Effector memory CD4-positive, alpha-beta T cell (primary cell): ENCODE measurements at regions not wholly inside any gene's neighbourhood (a gene's known extent, or its start where the extent isn't known, plus 50 kb on each side); places are given as distances from the start of the nearest gene placed in this dataset.

ENCODE experiments used
- DNase-seq, 3 donors: peaks; one replicate each; pipeline ENCODE4 v3.0.0-alpha.2; 2020
- H3K27ac ChIP-seq: 2 replicates; pipeline ENCODE4 v1.7.0; 2013; ENCODE audit warnings: mild to moderate bottlenecking, low read length, moderate library complexity; ENCODE audit not compliant: insufficient read depth, poor library complexity, severe bottlenecking
- H3K27me3 ChIP-seq: replicated peaks from 2 replicates; pipeline ENCODE4 v1.7.0; 2013; ENCODE audit warnings: mild to moderate bottlenecking, low read length; ENCODE audit not compliant: insufficient read depth, control insufficient read depth, poor library complexity, severe bottlenecking
- H3K36me3 ChIP-seq: 2 replicates; pipeline ENCODE4 v1.7.0; 2013; ENCODE audit warnings: mild to moderate bottlenecking, low read length, moderate library complexity; ENCODE audit not compliant: control insufficient read depth, insufficient read depth
- H3K4me1 ChIP-seq: 2 replicates; pipeline ENCODE4 v1.7.0; 2013; ENCODE audit warnings: low read length, mild to moderate bottlenecking; ENCODE audit not compliant: control insufficient read depth, insufficient read depth, poor library complexity, severe bottlenecking
- H3K4me3 ChIP-seq: 2 replicates; pipeline ENCODE4 v1.7.0; 2013; ENCODE audit warnings: low read length, low read depth, mild to moderate bottlenecking; ENCODE audit not compliant: insufficient read depth, poor library complexity, severe bottlenecking
- H3K9me3 ChIP-seq: 2 replicates; pipeline ENCODE4 v1.7.0; 2013; ENCODE audit warnings: mild to moderate bottlenecking, low read length, moderate library complexity; ENCODE audit not compliant: control insufficient read depth

- H3K36me3 ChIP-seq = no peaks in the 10 kb centered on the region
- H3K4me3 ChIP-seq = no peak overlapping the region
- H3K27ac ChIP-seq = no peak overlapping the region
- no peaks in the 10 kb centered on the region for H3K27me3 ChIP-seq
- no peaks in the 10 kb centered on the region for H3K4me1 ChIP-seq
- DNase-seq = no peak
- no peaks in the 10 kb centered on the region for H3K9me3 ChIP-seq
These were observed 370.0 kb downstream of the SLC4A3 start for GRCh38 chr2:219997341-219997851.

GRCh38 chr2:219998107-219998506 is 370.7 kb downstream of the SLC4A3 start:
- H3K27me3 ChIP-seq = no peaks in the 10 kb centered on the region
- no peaks in the 10 kb centered on the region for H3K4me1 ChIP-seq
- DNase-seq = no peak
- no peaks in the 10 kb centered on the region for H3K36me3 ChIP-seq
- H3K9me3 ChIP-seq = no peaks in the 10 kb centered on the region
- no peak overlapping the region for H3K27ac ChIP-seq
- H3K4me3 ChIP-seq = no peak overlapping the region

GRCh38 chr2:219998714-219999227 is 371.3 kb downstream of the SLC4A3 start:
- no peak overlapping the region for H3K4me3 ChIP-seq
- H3K27me3 ChIP-seq = no peaks in the 10 kb centered on the region
- DNase-seq = no peak

GRCh38 chr2:220000080-220000479 is 372.6 kb downstream of the SLC4A3 start:
- no peak for DNase-seq
- Histone ChIP-seq H3K4me1 (no peaks in the 10 kb centered on the region), H3K27ac (no peak overlapping the region), H3K9me3 (no peaks in the 10 kb centered on the region), H3K4me3 (no peak overlapping the region), H3K36me3 (no peaks in the 10 kb centered on the region), H3K27me3 (no peaks in the 10 kb centered on the region)

More at GRCh38 chr2:219998714-219999227, 371.3 kb downstream of the SLC4A3 start:
- H3K4me1 ChIP-seq = no peaks in the 10 kb centered on the region
- H3K27ac ChIP-seq = no peak overlapping the region
- no peaks in the 10 kb centered on the region for H3K9me3 ChIP-seq
- H3K36me3 ChIP-seq = no peaks in the 10 kb centered on the region

GRCh38 chr2:220000586-220000985 is 373.2 kb downstream of the SLC4A3 start:
- Histone ChIP-seq H3K36me3 (no peaks in the 10 kb centered on the region), H3K27ac (no peak overlapping the region), H3K9me3 (no peaks in the 10 kb centered on the region), H3K4me3 (no peak overlapping the region), H3K27me3 (no peaks in the 10 kb centered on the region), H3K4me1 (no peaks in the 10 kb centered on the region)
- DNase-seq = no peak

- no peak overlapping the region for H3K27ac ChIP-seq
- no peak overlapping the region for H3K4me3 ChIP-seq
- H3K4me1 ChIP-seq = no peaks in the 10 kb centered on the region
- DNase-seq = no peak
- H3K9me3 ChIP-seq = no peaks in the 10 kb centered on the region
- no peaks in the 10 kb centered on the region for H3K27me3 ChIP-seq
- H3K36me3 ChIP-seq = no peaks in the 10 kb centered on the region
These were observed 374.3 kb downstream of the SLC4A3 start for GRCh38 chr2:220001751-220002150.

- H3K9me3 ChIP-seq = no peaks in the 10 kb centered on the region
- no peak overlapping the region for H3K27ac ChIP-seq
- H3K27me3 ChIP-seq = no peaks in the 10 kb centered on the region
- H3K36me3 ChIP-seq = no peaks in the 10 kb centered on the region
- no peaks in the 10 kb centered on the region for H3K4me1 ChIP-seq
- no peak overlapping the region for H3K4me3 ChIP-seq
- no peak for DNase-seq
These were observed 374.8 kb downstream of the SLC4A3 start for GRCh38 chr2:220002251-220002650.

- no peaks in the 10 kb centered on the region for H3K27me3 ChIP-seq
- no peak overlapping the region for H3K27ac ChIP-seq
- no peak for DNase-seq
- H3K9me3 ChIP-seq = no peaks in the 10 kb centered on the region
- H3K36me3 ChIP-seq = no peaks in the 10 kb centered on the region
- no peak overlapping the region for H3K4me3 ChIP-seq
- no peaks in the 10 kb centered on the region for H3K4me1 ChIP-seq
These were observed 375.3 kb downstream of the SLC4A3 start for GRCh38 chr2:220002699-220003098.

GRCh38 chr2:220005362-220005761 is 377.9 kb downstream of the SLC4A3 start:
- no peaks in the 10 kb centered on the region for H3K36me3 ChIP-seq
- H3K4me3 ChIP-seq = no peak overlapping the region
- H3K9me3 ChIP-seq = no peaks in the 10 kb centered on the region
- DNase-seq = no peak
- no peaks in the 10 kb centered on the region for H3K4me1 ChIP-seq
- H3K27me3 ChIP-seq = no peaks in the 10 kb centered on the region
- no peak overlapping the region for H3K27ac ChIP-seq

GRCh38 chr2:220006152-220006621 is 378.8 kb downstream of the SLC4A3 start:
- no peak overlapping the region for H3K27ac ChIP-seq
- no peaks in the 10 kb centered on the region for H3K4me1 ChIP-seq
- H3K4me3 ChIP-seq = no peak overlapping the region
- no peaks in the 10 kb centered on the region for H3K9me3 ChIP-seq
- no peaks in the 10 kb centered on the region for H3K36me3 ChIP-seq
- H3K27me3 ChIP-seq = no peaks in the 10 kb centered on the region
- DNase-seq = no peak
